HuH-7 (cell line): ENCODE measurements at regions not wholly inside any gene's neighbourhood (a gene's known extent, or its start where the extent isn't known, plus 50 kb on each side); places are given as distances from the start of the nearest gene placed in this dataset.

ENCODE experiments used
- DNase-seq: peaks from one replicate; pipeline ENCODE4 v3.0.0; 2011; ENCODE audit warnings: low spot score

- DNase-seq: no peak
Measured at GRCh38 chr6:51531623-51532022, 555.8 kb downstream of the PKHD1 start.

- no peak for DNase-seq
Measured at GRCh38 chr6:51533962-51534361, 553.5 kb downstream of the PKHD1 start.

GRCh38 chr6:51535327-51535726, 552.1 kb downstream of the PKHD1 start:
- no peak for DNase-seq

GRCh38 chr6:51536728-51537127, 550.7 kb downstream of the PKHD1 start:
- DNase-seq: no peak

- DNase-seq: no peak
Measured at GRCh38 chr6:51541847-51542246, 545.6 kb downstream of the PKHD1 start.

GRCh38 chr6:51542475-51542874, 544.9 kb downstream of the PKHD1 start:
- no peak for DNase-seq

- no peak for DNase-seq
Measured at GRCh38 chr6:51550243-51550642, 537.2 kb downstream of the PKHD1 start.

GRCh38 chr6:51552435-51552834, 535.0 kb downstream of the PKHD1 start:
- DNase-seq: no peak

GRCh38 chr6:51553246-51554015, 534.0 kb downstream of the PKHD1 start:
- no peak for DNase-seq

- no peak for DNase-seq
Measured at GRCh38 chr6:51554029-51554428, 533.4 kb downstream of the PKHD1 start.

GRCh38 chr6:51559059-51559458, 528.4 kb downstream of the PKHD1 start:
- DNase-seq: peak; percentile 2

GRCh38 chr6:51562198-51562597, 525.2 kb downstream of the PKHD1 start:
- DNase-seq: no peak
